Neural cell (in vitro differentiated cells): ENCODE measurements at regions not wholly inside any gene's neighbourhood (a gene's known extent, or its start where the extent isn't known, plus 50 kb on each side); places are given as distances from the start of the nearest gene placed in this dataset.

ENCODE experiments used
- CTCF ChIP-seq: fragments of 450-650 bp; IDR thresholded peaks from 2 replicates; pipeline ENCODE4 v1.5.1; 2014; ENCODE audit warnings: antibody characterized with exemption, mild to moderate bottlenecking, moderate library complexity; ENCODE audit not compliant: poor library complexity, severe bottlenecking
- EP300 ChIP-seq: fragments of 450-650 bp; conservative IDR thresholded peaks from 2 replicates; pipeline ENCODE4 v1.6.1; 2014; ENCODE audit warnings: antibody characterized with exemption, mild to moderate bottlenecking, moderate library complexity; ENCODE audit not compliant: poor library complexity, severe bottlenecking
- EZH2 ChIP-seq: fragments of 200-600, 300-800 bp; shearing (Covaris generic), sonication (generic); IDR thresholded peaks from 2 replicates; pipeline ENCODE4 v1.6.1; 2014; ENCODE audit warnings: antibody characterized with exemption, low read length, borderline replicate concordance, mild to moderate bottlenecking; ENCODE audit not compliant: insufficient read depth, poor library complexity, severe bottlenecking
- POLR2AphosphoS5 ChIP-seq: IDR thresholded peaks from 2 replicates; pipeline ENCODE4 v1.6.1; 2012
- RAD21 ChIP-seq: fragments of 450-650 bp; conservative IDR thresholded peaks from 2 replicates; pipeline ENCODE4 v1.6.1; 2014; ENCODE audit warnings: antibody characterized with exemption, mild to moderate bottlenecking, moderate library complexity
- REST ChIP-seq: IDR thresholded peaks from 2 replicates; pipeline ENCODE4 v1.6.1; 2012; ENCODE audit warnings: borderline replicate concordance
- SMC3 ChIP-seq: fragments of 450-650 bp; conservative IDR thresholded peaks from 2 replicates; pipeline ENCODE4 v1.6.1; 2014; ENCODE audit warnings: antibody characterized with exemption, mild to moderate bottlenecking, moderate library complexity; ENCODE audit not compliant: poor library complexity

- TF ChIP-seq CTCF (no peak), RAD21 (no peak), REST (no peak), EP300 (no peak), POLR2AphosphoS5 (no peak), SMC3 (no peak), EZH2 (no peak)
These were observed 154.2 kb upstream of the ZEB2 start for GRCh38 chr2:144674071-144674470.
